Muscle of leg (tissue), 3 donors: ENCODE measurements at regions not wholly inside any gene's neighbourhood (a gene's known extent, or its start where the extent isn't known, plus 50 kb on each side); places are given as distances from the start of the nearest gene placed in this dataset.

Experiments
- DNase-seq: peaks from one replicate; pipeline ENCODE4 v3.0.0; 2013
- H3K27ac ChIP-seq: one replicate; pipeline ENCODE4 v1.5.1; 2013; ENCODE audit warnings: mild to moderate bottlenecking, low read length, control low read depth
- H3K27me3 ChIP-seq: one replicate; pipeline ENCODE4 v1.6.1; 2013; ENCODE audit warnings: low read length; ENCODE audit not compliant: control insufficient read depth, insufficient read depth
- H3K36me3 ChIP-seq: one replicate; pipeline ENCODE4 v1.6.1; 2013; ENCODE audit warnings: low read length; ENCODE audit not compliant: control insufficient read depth, insufficient read depth
- H3K4me1 ChIP-seq: one replicate; pipeline ENCODE4 v1.6.1; 2013; ENCODE audit warnings: low read length; ENCODE audit not compliant: control insufficient read depth, insufficient read depth
- H3K4me3 ChIP-seq: one replicate; pipeline ENCODE4 v1.5.1; 2013; ENCODE audit warnings: low read length, control low read depth
- H3K9me3 ChIP-seq: replicated peaks from 2 replicates; pipeline ENCODE4 v1.6.1; 2013; ENCODE audit warnings: low read depth, low read length; ENCODE audit not compliant: control insufficient read depth
- WGBS: methylation state at CpG from one replicate; pipeline ENCODE4 v1.1.5; 2013; ENCODE audit warnings: missing lambda C conversion rate; ENCODE audit not compliant: insufficient coverage; 5-methylcytosine and 5-hydroxymethylcytosine counted together

DNA sequence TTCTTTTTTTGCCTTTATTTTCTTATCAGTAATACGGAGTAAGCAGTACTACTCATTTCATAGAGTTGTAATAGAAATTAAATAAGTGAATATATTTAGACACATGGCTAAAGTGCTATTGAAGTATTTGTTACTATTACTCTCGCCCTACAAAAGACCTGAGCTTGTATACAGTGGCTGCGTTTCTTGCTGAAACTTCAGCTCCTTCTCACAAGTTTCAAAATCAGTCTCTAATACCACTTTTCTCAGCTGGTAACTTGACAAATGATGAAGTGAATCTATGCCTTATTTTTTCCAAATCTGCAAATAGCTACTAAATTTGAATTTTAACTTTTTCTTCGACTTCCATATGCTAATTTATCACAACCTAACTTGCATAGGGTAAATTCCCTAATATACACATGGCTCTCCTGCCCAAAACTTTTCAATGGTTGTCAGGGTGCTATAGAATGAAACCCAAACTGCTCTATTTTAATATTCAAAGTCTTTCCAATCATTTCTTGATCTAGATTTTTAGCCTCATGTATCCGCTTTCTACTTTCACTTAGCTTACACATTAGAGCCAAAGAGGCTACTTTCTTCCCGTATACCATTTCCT is 347.8 kb upstream of the GULP1 start:
- H3K9me3 ChIP-seq, result no peaks in the 10 kb centered on the region
- H3K4me3 ChIP-seq, result no peak overlapping the region
- DNase-seq, result no peak
- H3K27me3 ChIP-seq, result no peaks in the 10 kb centered on the region
- WGBS, result 100% methylated on average over 2 of the region's 6 CpGs
- no peaks in the 10 kb centered on the region for H3K4me1 ChIP-seq
- H3K36me3 ChIP-seq, result no peaks in the 10 kb centered on the region
- no peak overlapping the region for H3K27ac ChIP-seq

DNA sequence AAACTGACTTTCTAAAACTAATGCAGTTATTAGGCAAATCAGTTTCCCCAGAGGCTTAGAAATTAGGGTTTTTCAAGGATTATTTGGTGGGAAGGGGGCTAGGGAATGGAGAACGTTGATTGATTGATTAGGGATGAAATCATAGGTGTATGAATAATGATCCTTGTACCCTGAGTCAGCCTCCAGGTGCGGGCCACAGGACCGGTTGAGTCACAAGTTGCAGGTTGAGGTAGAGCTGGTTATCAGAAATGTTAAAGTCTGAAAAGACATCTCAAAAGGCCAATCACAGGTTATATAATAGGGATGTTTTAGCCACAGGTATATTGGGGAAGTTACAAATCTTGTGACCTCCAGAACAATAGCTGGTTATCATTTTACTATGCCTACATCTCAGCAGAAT is 341.8 kb upstream of the GULP1 start:
- no peaks in the 10 kb centered on the region for H3K4me1 ChIP-seq
- H3K9me3 ChIP-seq, result no peaks in the 10 kb centered on the region
- no peaks in the 10 kb centered on the region for H3K36me3 ChIP-seq
- 95% methylated on average over 2 of the region's 3 CpGs for WGBS
- H3K27ac ChIP-seq, result no peak overlapping the region
- DNase-seq, result no peak
- H3K27me3 ChIP-seq, result no peaks in the 10 kb centered on the region
- no peak overlapping the region for H3K4me3 ChIP-seq

DNA sequence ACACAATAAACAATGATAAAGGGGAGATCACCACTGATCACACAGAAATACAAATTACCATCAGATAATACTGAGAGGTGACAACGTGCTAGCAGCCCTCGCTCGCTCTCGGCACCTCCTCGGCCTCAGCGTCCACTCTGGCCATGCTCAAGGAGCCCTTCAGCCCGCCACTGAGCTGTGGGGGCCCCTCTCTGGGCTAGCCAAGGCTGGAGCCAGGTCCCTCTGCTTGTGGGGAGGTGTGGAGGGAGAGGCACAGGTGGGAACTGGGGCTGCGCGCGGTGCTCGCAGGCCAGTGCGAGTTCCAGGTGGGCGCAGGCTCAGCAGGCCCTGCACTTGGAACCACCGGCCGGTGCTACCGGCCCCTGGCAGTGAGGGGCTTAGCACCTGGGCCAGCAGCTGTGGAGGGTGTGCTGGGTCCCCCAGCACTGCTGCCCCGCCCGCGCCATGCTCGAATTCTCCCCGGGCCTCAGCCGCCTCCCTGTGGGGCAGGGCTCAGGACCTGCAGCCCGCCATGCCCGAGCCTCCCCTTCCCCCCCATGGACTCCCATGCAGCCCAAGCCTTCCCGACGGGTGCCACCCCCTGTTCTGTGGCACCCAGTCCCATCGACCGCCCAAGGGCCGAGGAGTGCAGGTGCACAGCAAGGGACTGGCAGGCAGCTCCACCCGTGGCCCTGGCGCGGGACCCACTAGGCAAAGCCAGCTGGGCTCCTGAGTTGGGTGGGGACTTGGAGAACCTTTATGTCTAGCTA is 340.0 kb upstream of the GULP1 start:
- Histone ChIP-seq H3K9me3 (no peaks in the 10 kb centered on the region), H3K27ac (no peak overlapping the region), H3K4me3 (no peak overlapping the region), H3K27me3 (no peaks in the 10 kb centered on the region), H3K36me3 (no peaks in the 10 kb centered on the region), H3K4me1 (no peaks in the 10 kb centered on the region)
- 94% methylated on average over 28 of the region's 32 CpGs for WGBS
- DNase-seq, result no peak

DNA sequence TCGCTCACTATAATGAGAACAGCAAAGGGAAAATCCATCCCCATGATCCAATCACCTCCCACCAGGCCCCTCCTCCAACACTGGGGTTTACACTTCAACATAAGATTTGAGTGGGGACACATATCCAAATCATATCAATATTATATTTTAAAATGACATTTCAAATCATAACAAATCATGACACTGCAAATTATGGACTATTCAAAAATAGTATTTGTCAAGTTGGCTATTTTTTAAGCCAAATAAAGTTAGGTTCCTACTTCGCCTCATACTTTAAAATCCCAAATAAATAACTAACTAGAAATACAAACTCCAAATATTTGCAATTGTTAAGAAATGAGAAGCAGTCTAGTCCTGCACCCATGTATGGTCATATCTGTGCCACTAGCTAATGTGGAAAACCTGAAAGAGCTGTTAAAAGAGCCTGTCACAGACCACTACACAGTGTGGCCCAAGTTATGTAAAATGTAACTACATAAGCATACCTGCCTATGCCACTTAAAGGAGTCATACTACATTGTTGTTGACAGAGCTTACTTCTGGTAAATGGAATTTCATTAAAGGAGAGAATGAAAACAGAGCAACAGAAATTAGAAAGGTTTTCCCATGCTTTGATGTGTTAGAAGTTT is 334.7 kb upstream of the GULP1 start:
- WGBS, result no CpG with 5 or more reads among the region's 2 CpGs
- no peak overlapping the region for H3K4me3 ChIP-seq
- no peak for DNase-seq
- H3K4me1 ChIP-seq, result no peaks in the 10 kb centered on the region
- no peaks in the 10 kb centered on the region for H3K27me3 ChIP-seq
- no peaks in the 10 kb centered on the region for H3K9me3 ChIP-seq
- H3K36me3 ChIP-seq, result no peaks in the 10 kb centered on the region
- H3K27ac ChIP-seq, result no peak overlapping the region

DNA sequence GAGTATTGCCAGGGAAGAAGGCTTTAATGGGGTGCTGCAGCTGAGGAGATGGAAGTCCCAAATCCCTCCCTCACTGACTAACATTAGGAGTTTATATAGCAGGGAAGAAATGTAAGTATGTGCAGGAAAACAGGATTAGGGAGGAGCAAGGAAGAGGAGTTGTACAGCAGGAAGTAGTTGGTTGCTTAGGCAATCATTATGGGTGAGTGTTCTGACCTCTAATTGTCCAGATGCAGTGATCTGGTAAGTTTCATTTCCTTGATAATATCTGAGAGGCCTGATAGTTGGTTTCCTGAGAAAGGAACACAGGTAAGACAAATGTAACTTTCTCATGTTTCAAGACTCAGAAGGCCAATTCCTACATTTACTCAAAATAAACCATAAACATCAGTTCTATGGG is 331.9 kb upstream of the GULP1 start:
- no peaks in the 10 kb centered on the region for H3K36me3 ChIP-seq
- H3K27ac ChIP-seq, result no peak overlapping the region
- H3K4me3 ChIP-seq, result no peak overlapping the region
- no peaks in the 10 kb centered on the region for H3K4me1 ChIP-seq
- no peaks in the 10 kb centered on the region for H3K9me3 ChIP-seq
- H3K27me3 ChIP-seq, result no peaks in the 10 kb centered on the region
- DNase-seq, result no peak

DNA sequence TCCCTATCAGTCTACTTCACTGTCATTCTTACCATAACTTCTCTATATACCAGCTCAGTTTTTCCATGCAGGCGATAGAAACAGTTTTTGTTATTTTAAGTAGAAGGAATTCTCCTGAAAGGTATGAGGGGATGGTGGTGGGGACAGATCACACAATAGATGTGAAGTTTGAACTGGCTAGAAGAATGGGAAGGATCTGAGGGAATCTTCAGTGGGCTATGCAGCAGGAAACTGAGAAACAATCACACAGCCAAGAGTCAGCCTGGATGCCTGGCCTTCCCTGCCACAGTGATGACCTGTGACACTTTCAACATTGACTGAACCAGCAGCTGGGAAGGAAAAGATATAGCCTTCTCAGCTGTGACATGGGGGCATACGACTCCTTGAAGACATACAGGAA is 329.1 kb upstream of the GULP1 start:
- Histone ChIP-seq H3K4me3 (no peak overlapping the region), H3K27ac (no peak overlapping the region), H3K9me3 (no peaks in the 10 kb centered on the region), H3K27me3 (no peaks in the 10 kb centered on the region), H3K4me1 (no peaks in the 10 kb centered on the region), H3K36me3 (no peaks in the 10 kb centered on the region)
- DNase-seq, result no peak
- WGBS, result no CpG with 5 or more reads among the region's 2 CpGs

DNA sequence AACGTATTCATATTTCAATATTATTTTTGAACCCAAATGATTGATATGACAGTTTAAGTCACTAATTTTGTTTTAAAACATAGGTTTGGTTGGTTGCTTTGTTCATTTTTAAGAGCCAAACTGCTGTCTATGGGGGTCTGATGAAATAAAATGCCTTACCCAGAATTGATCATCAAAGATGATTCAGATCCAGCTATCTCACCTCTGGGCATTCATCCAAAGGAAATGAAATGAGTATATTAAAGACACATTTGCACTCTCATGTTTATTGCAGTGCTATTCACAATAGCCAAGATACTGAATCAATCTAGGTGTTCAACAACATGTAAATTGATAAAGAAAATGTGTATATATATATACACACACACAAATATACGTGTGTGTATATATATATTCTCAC is 326.9 kb upstream of the GULP1 start:
- H3K9me3 ChIP-seq, result no peaks in the 10 kb centered on the region
- H3K27me3 ChIP-seq, result no peaks in the 10 kb centered on the region
- H3K4me1 ChIP-seq, result no peaks in the 10 kb centered on the region
- H3K36me3 ChIP-seq, result no peaks in the 10 kb centered on the region
- no peak for DNase-seq
- H3K27ac ChIP-seq, result no peak overlapping the region
- no CpG with 5 or more reads among the region's 2 CpGs for WGBS
- H3K4me3 ChIP-seq, result no peak overlapping the region

DNA sequence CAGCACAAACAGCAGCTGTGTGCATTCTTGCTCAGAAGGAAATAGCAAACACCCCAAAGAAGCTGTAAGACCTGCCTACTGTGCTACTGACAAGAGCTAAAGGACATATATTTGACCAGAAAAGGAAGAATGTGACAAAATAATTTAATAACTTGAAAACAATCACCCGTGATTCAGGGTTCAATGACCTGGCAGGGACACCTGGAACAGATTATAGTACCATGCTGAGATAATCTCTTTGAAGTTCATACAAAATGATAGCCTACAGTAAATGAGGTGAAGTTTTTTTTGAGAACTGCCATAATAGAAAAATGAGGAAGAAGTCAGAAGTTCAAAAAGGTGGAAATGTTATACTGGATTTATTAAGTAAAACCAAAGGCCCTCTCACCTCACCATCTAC is 324.8 kb upstream of the GULP1 start:
- no CpG with 5 or more reads among the region's 1 CpG for WGBS

DNA sequence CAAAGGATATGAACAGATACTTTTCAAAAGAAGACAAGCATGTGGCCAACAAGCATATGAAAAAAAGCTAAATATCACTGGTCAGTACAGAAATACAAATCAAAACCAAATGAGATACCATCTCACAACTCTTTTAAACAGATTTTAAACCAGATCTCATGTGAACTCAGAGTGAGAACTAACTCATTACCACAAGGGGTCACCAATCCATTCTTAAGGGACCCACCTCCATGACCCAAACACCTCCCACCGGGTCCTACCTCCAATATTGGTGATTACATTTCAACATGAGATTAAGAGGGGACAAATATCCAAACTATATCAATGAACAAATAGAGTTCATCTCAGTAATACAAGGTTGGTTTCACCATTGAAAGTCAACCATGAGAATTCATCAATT is 319.8 kb upstream of the GULP1 start:
- H3K9me3 ChIP-seq, result no peaks in the 10 kb centered on the region
- no peaks in the 10 kb centered on the region for H3K36me3 ChIP-seq
- no peaks in the 10 kb centered on the region for H3K4me1 ChIP-seq
- H3K4me3 ChIP-seq, result no peak overlapping the region
- no peak overlapping the region for H3K27ac ChIP-seq
- no peaks in the 10 kb centered on the region for H3K27me3 ChIP-seq
- no CpG with 5 or more reads among the region's 1 CpG for WGBS
- DNase-seq, result no peak

More for the DNA sequence above, 324.8 kb upstream of the GULP1 start:
- Histone ChIP-seq H3K4me3 (no peak overlapping the region), H3K4me1 (no peaks in the 10 kb centered on the region), H3K27ac (no peak overlapping the region), H3K27me3 (no peaks in the 10 kb centered on the region), H3K9me3 (no peaks in the 10 kb centered on the region), H3K36me3 (no peaks in the 10 kb centered on the region)
- no peak for DNase-seq

DNA sequence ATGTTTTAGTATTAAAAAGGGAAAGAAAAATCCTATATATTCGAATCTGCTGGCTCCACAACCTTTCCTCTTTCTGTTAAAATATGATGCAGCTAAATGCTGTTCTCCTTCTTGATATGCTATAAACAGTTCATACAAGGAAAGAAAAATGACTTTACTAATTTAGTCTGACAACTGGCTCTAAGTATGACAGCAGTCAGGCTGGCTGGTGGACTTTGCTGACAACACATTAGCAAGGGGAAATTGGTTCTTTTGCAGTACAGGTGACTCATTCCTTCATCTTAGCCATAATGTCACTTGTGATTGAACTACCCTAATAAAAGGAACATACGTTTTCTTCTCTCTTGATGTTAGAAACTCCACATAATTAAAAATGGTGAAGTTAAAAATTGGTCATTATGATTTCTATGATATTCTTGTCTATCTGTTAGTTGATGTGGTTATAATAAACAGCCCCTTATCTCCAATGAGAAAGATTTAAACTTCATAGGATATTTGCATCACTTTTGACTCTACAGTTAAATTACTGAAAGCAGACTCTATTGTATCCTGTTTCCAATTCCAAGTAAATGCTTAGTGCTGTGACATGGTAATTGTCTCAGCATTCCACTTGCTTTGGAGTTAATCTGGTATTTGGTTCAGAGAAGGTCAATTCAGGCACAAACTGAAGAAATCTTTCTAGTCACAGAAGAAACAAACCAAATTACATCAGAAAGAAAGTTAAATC is 315.3 kb upstream of the GULP1 start:
- H3K27me3 ChIP-seq, result no peaks in the 10 kb centered on the region
- H3K4me3 ChIP-seq, result no peak overlapping the region
- H3K9me3 ChIP-seq, result no peaks in the 10 kb centered on the region
- no peak for DNase-seq
- no CpG with 5 or more reads among the region's 2 CpGs for WGBS
- H3K36me3 ChIP-seq, result no peaks in the 10 kb centered on the region
- H3K4me1 ChIP-seq, result no peaks in the 10 kb centered on the region
- no peak overlapping the region for H3K27ac ChIP-seq
